ENCODE measurements at regions not wholly inside any gene's neighbourhood (a gene's known extent, or its start where the extent isn't known, plus 50 kb on each side); places are given as distances from the start of the nearest gene placed in this dataset.

GRCh38 chr5:64050296-64050695 is 88.1 kb upstream of the HTR1A start:
- no peak for TF ChIP-seq NFE2L2 (IDR thresholded peaks at IDR 0.05; ENCODE audit: low read length)
- no peak for TF ChIP-seq HIVEP1 (CRISPR knock-in tag; IDR thresholded peaks at IDR 0.05)
- no peak for TF ChIP-seq ZNF121 (CRISPR knock-in tag; IDR thresholded peaks at IDR 0.05)
- TF ChIP-seq KLF11 (CRISPR knock-in tag; IDR thresholded peaks at IDR 0.05): no peak
- TF ChIP-seq ZKSCAN1 (IDR thresholded peaks at IDR 0.05; ENCODE audit: low read length): no peak

All from HepG2 (cell line).